Heart right ventricle (tissue), 16 donors: ENCODE measurements at regions not wholly inside any gene's neighbourhood (a gene's known extent, or its start where the extent isn't known, plus 50 kb on each side); places are given as distances from the start of the nearest gene placed in this dataset.

Experiments
- ATAC-seq, 8 donors: fragments of 200-7000 bp; cut with Tn5 transposase; one replicate each; pipeline ENCODE4 v1.9.1; 2020; ENCODE audit warnings: mild to moderate bottlenecking in 8 of 8, moderate library complexity in 8 of 8, moderate number of reproducible peaks in 1 of 8
- DNase-seq, 2 donors: peaks; one replicate each; pipeline ENCODE4 v3.0.0-alpha.2; 2020
- H3K27ac ChIP-seq, 10 donors: fragments of 200-600 bp; sonication (generic) in 2 of 10; one replicate each; pipeline versions ENCODE4 v1.5.0 to v1.8.0; 2020 to 2022; ENCODE audit warnings: mild to moderate bottlenecking in 3 of 10
- H3K27me3 ChIP-seq, 7 donors: fragments of 200-600 bp; one replicate each; pipeline ENCODE4 v1.8.0; 2021 to 2022; ENCODE audit warnings: mild to moderate bottlenecking in 2 of 7
- H3K36me3 ChIP-seq, 9 donors: fragments of 200-600 bp; sonication (generic) in 1 of 9; one replicate each; pipeline versions ENCODE4 v1.5.0 to v1.8.0; 2020 to 2022; ENCODE audit warnings: mild to moderate bottlenecking in 2 of 9
- H3K4me1 ChIP-seq, 9 donors: fragments of 200-600 bp; sonication (generic) in 1 of 9; one replicate each; pipeline versions ENCODE4 v1.5.0 to v1.8.0; 2020 to 2022; ENCODE audit warnings: mild to moderate bottlenecking in 4 of 9
- H3K4me3 ChIP-seq, 10 donors: fragments of 200-600 bp; sonication (generic) in 2 of 10; one replicate each; pipeline versions ENCODE4 v1.5.0 to v1.8.0; 2020 to 2022; ENCODE audit warnings: mild to moderate bottlenecking in 7 of 10, moderate library complexity in 2 of 10
- H3K9me3 ChIP-seq, 11 donors: fragments of 200-600 bp in 10 of 11; sonication (generic) in 2 of 11; one replicate each; pipeline versions ENCODE4 v1.5.0 to v1.8.0; 2013 to 2022; ENCODE audit warnings: mild to moderate bottlenecking in 2 of 11, control low read depth in 1 of 11, moderate library complexity in 1 of 11
- CTCF ChIP-seq, 9 donors: fragments of 200-600 bp; sonication (generic) in 2 of 9; IDR thresholded peaks; one replicate each; pipeline versions ENCODE4 v1.5.0 to v1.8.0; 2021 to 2022; ENCODE audit warnings: antibody characterized with exemption in 9 of 9, mild to moderate bottlenecking in 5 of 9, moderate library complexity in 1 of 9
- WGBS, 2 donors: extraction: QIAGEN DNeasy Blood & Tissue Kit; methylation state at CpG; one replicate each; pipeline ENCODE4 v1.1.7; 2013; ENCODE audit warnings: inconsistent platforms in 1 of 2; 5-methylcytosine and 5-hydroxymethylcytosine counted together
- intact Hi-C, 10 donors: fragments of 100-400 bp; cut with DNase I; formaldehyde crosslinking; loops; one replicate each; pipeline versions ENCODE4 v1.11.1 to v1.14.2; 2022
- donor health status: Arrhythmogenic right ventricular cardiomyopathy.
- donor health status: ischemic (EF 13 %, LVEDD 7.1; RV severe dilation, severe dysfunction).
- donor health status: healthy with polysubstance abuse.
- donor health status: DM: no; HTN: yes; CAD: no.
- donor health status: DM: no; HTN: no; CAD: no.
- donor health status: ischemic (EF 25% LVEDD 6.9; RV normal size, moderate dysfunction).
- donor health status: ischemic (EF 25% LVEDD 5.7; RV mildly dilated, moderate dysfunction).
- donor health status: healthy.
- donor health status: DM: yes; HTN: yes; CAD: no.
- donor health status: Ischemic cardiomyopathy.
- donor health status: ischemic (EF 35%, LVEDD 5.7; RV mildly dilated, moderate dysfunction).
- donor health status: nonischemic (EF 11% LVEDD 7.7; RV severe dilation, severe dysfunction).
- donor health status: DM: yes; HTN: yes; CAD: no.
- donor health status: PGD.
- donor health status: ischemic (EF 29% LVEDD 5.4; RV normal size, mild dysfunction).
- donor health status: nonischemic (EF 23%, LVEDD 6.1; RV moderate dilation, normal function).

GRCh38 chr16:24452724-24453123, 86.6 kb upstream of the RBBP6 start:
- intact Hi-C loops = no loop called here

GRCh38 chr16:24463196-24463945, 76.0 kb upstream of the RBBP6 start:
- DNase-seq = no peak
- H3K27ac ChIP-seq = no peak overlapping the region
- no peak overlapping the region for H3K4me3 ChIP-seq
- H3K4me1 ChIP-seq = no peaks in the 10 kb centered on the region
- TF ChIP-seq CTCF (IDR thresholded peaks at IDR 0.05) = no peak
- H3K27me3 ChIP-seq = peaks cover 0 to 20% (median 0%) of the 10 kb centered on the region in 7 donors
- WGBS, 2 donors = 30 to 34% methylated on average over 10 of the region's 10 CpGs
- H3K36me3 ChIP-seq = no peaks in the 10 kb centered on the region
- intact Hi-C loops = no loop called here
- peaks cover 0 to 18% (median 0%) of the 10 kb centered on the region in 11 donors for H3K9me3 ChIP-seq
- ATAC-seq = no peak

More at GRCh38 chr16:24452724-24453123, 86.6 kb upstream of the RBBP6 start:
- no peak overlapping the region for H3K27ac ChIP-seq
- H3K27me3 ChIP-seq = peaks cover 0 to 15% (median 2%) of the 10 kb centered on the region in 7 donors
- H3K9me3 ChIP-seq = no peaks in the 10 kb centered on the region
- no peak for TF ChIP-seq CTCF (IDR thresholded peaks at IDR 0.05)
- no peaks in the 10 kb centered on the region for H3K4me1 ChIP-seq
- H3K4me3 ChIP-seq = no peak overlapping the region
- WGBS, 2 donors = 76 to 77% methylated on average over 3 of the region's 3 CpGs
- DNase-seq = no peak
- no peak for ATAC-seq
- H3K36me3 ChIP-seq = no peaks in the 10 kb centered on the region

- TF ChIP-seq CTCF (IDR thresholded peaks at IDR 0.05) = no peak
- H3K27ac ChIP-seq = no peak overlapping the region
- H3K36me3 ChIP-seq = no peaks in the 10 kb centered on the region
- intact Hi-C loops = no loop called here
- ATAC-seq = no peak
- DNase-seq = no peak
- H3K9me3 ChIP-seq = peaks cover 0 to 22% (median 4%) of the 10 kb centered on the region in 11 donors
- 40 to 47% methylated on average over 7 of the region's 7 CpGs for WGBS, 2 donors
- no peaks in the 10 kb centered on the region for H3K4me1 ChIP-seq
- H3K27me3 ChIP-seq = peaks cover 0 to 33% (median 0%) of the 10 kb centered on the region in 7 donors
- H3K4me3 ChIP-seq = no peak overlapping the region
Measured at GRCh38 chr16:24471561-24472350, 67.6 kb upstream of the RBBP6 start.

- DNase-seq (no peak), ATAC-seq (no peak)
- no peak overlapping the region for H3K27ac ChIP-seq
- no peaks in the 10 kb centered on the region for H3K36me3 ChIP-seq
- intact Hi-C loops = no loop called here
- no peak for TF ChIP-seq CTCF (IDR thresholded peaks at IDR 0.05)
- H3K27me3 ChIP-seq = peaks cover 0 to 18% (median 0%) of the 10 kb centered on the region in 7 donors
- H3K4me3 ChIP-seq = no peak overlapping the region
- WGBS, 2 donors = 73 to 76% methylated on average over 6 of the region's 6 CpGs
- no peaks in the 10 kb centered on the region for H3K4me1 ChIP-seq
- peaks cover 0 to 21% (median 4%) of the 10 kb centered on the region in 11 donors for H3K9me3 ChIP-seq
Measured at GRCh38 chr16:24477492-24477891, 61.9 kb upstream of the RBBP6 start.
